Head of caudate nucleus (tissue), 42 donors: ENCODE measurements at regions not wholly inside any gene's neighbourhood (a gene's known extent, or its start where the extent isn't known, plus 50 kb on each side); places are given as distances from the start of the nearest gene placed in this dataset.
"Not testable (repeated sequence)": the region's sequence is repeated elsewhere in the genome, so short reads cannot be mapped to it uniquely, and the experiment has no call there.

Experiments
- DNase-seq, 42 donors: peaks; one replicate each; pipeline versions ENCODE4 v3.0.0 to v3.0.0-alpha.2; 2020 to 2021; ENCODE audit warnings: mixed read lengths in 7 of 42
- intact Hi-C: fragments of 100-400 bp; cut with DNase I; formaldehyde crosslinking; loops from one replicate; pipeline ENCODE4 v1.15.0; 2022

DNA sequence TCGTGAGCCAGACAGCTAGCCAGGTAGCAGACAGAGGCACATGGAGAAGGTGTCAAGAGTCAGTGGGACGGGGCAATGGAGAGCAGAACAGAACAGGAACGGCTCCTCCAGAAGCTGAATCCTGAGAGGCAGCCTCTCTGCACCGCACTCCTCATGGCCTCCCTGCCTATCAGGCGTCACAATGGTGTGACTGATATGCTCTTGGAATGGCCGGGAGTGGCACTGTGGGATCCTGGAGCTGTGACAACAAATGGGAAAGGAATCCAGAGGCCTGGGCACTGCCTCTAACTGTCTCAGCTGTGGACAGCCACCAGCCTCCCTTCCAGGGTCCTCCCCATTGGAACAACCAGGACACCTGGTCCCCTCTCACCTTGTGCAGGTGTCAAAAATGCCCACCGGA lies 89.1 kb upstream of the ID2 start:
- DNase-seq, result no peak
- intact Hi-C loops, result no loop called here

- intact Hi-C loops, result no loop called here
These were observed 88.6 kb upstream of the ID2 start for GRCh38 chr2:8593243-8593642.

DNA sequence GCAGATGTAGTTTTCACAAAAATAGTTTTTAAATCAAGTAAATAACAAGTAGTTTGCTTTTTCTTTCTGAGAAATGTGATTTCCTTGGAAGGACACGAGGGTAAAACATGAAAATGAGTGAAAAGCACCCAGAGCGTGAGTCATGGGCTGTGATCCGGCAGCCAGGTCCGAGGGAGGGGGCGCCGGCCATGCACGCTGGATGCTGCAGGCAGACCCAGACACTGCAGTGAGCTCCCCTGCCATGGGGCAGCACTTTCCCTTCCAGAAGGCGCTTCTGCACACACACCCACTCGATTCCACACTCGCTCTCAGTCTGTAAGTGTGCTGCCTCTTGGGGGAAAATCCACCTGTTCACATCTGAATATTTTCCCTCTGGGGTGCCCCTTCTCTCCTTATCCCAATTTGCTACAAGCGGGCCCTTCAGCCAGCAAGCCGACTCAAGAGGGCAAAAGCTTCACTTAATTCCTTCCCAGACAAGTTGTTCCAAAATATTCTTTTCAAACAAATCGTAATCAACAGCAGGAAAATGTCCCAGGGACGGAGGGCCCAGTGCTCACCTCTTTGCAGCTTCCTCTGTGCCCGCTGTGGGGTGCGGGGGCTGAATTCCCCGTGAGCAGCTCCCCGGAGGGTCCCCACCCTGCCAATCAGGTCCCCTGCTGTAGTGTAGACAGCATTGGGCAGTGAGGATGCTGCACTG lies 87.0 kb upstream of the ID2 start:
- intact Hi-C loops, result no loop called here
- peak in 1 of 42 donors; percentile 37 for DNase-seq

More at GRCh38 chr2:8593243-8593642, 88.6 kb upstream of the ID2 start:
- DNase-seq, result peak in 1 of 42 donors; percentile 15

- peak in 1 of 42 donors; percentile 36 for DNase-seq
- intact Hi-C loops, result no loop called here
These were observed 86.4 kb upstream of the ID2 start for GRCh38 chr2:8595428-8595805.

- intact Hi-C loops, result no loop called here
- DNase-seq, result peak in 1 of 42 donors; percentile 4
These were observed 85.8 kb upstream of the ID2 start for GRCh38 chr2:8595811-8596600.

- DNase-seq, result no peak
- intact Hi-C loops, result no loop called here
These were observed 84.8 kb upstream of the ID2 start for GRCh38 chr2:8597094-8597493.

DNA sequence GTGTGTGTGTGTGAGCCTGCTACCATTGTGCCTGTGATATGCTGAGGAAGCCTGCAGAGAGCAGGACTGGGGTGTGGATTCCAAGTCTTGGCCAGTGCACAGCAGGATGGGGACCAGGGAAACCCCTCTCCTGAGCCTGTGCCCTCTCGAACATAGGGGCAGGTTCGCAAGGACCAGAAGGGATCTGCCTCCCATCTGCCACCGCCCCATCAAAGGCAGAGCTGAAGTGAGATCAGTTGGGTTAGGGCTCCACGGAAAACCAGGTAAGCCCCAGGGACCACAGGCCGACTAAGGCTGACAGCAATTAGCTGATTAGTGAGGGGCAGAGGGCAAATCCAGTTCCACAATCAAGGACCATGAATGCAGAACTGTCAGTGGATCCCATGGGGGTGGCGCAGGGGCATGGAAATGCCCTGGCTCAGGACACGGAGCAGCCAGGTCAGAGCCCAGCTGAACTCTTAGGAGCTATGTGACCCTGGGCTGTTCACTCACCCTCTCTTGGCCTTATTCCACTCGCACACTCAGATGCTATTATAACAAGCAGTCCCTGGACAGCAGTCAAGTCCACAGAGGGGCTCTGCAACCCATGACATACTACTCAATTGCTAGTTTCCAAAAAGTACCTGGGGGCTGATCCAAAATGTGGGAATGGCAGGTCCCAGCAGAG lies 84.2 kb upstream of the ID2 start:
- DNase-seq, result peak in 1 of 42 donors; percentile 23
- intact Hi-C loops, result no loop called here

GRCh38 chr2:8598295-8599165 lies 83.3 kb upstream of the ID2 start:
- intact Hi-C loops, result no loop called here
- peak in 3 of 42 donors; percentile 28 to 41 (median 37) for DNase-seq

- DNase-seq, result peak in 2 of 42 donors; percentile 4 to 31
- intact Hi-C loops, result no loop called here
These were observed 82.2 kb upstream of the ID2 start for GRCh38 chr2:8599421-8600242.

DNA sequence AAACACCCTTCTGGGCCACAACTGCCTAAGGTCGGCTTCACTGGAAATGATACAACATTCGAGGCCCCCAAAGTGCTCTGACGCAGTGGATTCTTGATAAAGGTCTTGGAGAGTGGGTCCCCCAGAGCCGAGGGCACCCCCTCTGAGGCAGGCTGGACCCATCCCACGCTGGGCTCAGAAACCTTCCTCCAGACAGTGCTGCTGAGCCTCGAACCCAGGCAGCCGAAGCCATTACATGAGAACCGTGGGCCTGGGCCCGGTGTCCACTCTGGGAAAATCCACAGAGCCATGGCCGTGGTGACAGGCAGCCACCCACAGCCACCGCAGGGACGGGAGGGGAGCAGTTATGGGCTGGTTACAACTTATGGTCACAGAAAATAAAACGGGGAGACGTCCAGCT lies 81.4 kb upstream of the ID2 start:
- peak in 1 of 42 donors; percentile 18 for DNase-seq
- intact Hi-C loops, result no loop called here

DNA sequence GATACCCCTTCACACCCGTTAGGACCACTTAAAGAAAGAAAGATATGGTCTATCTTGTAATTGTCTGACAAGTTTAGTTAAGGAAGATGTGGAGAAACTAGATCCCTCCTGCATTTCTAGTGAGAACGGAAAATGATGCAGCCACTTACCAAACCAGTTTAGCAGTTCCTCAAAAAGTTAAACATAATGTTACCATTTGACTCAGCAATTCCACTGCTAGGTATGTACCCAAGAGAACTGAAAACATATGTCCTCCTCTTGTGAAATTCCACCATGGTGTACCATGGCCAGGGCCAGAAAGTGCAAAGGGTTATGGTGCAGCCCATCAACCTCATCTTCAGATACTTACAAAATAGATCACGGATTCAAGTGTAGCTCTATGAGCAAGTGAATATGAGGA lies 79.0 kb upstream of the ID2 start:
- intact Hi-C loops, result no loop called here
- no peak for DNase-seq

- intact Hi-C loops, DNase-seq: not testable (repeated sequence)
These were observed 78.5 kb upstream of the ID2 start for GRCh38 chr2:8603356-8603755.

DNA sequence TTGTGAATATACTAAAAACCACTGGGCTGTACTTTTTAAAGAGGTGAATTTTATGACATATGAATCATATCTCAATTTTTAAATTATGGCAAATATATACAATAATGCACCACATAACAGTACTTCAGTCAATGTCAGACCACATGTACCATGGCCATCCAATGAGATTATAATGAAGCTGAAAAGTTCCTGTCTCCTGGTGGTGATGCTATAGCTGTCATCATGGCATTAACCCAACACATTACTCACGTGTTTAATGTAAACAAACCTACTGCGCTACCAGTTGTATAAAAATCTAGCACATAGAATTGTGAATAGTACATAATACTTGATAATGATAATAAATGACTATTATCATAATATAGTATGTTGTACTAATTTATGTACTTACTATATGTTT lies 77.6 kb upstream of the ID2 start:
- intact Hi-C loops, result no loop called here
- no peak for DNase-seq

- peak in 2 of 42 donors; percentile 1 to 7 for DNase-seq
- intact Hi-C loops, result no loop called here
These were observed 76.3 kb upstream of the ID2 start for GRCh38 chr2:8605351-8606065.

- intact Hi-C loops, result no loop called here
- peak in 1 of 42 donors; percentile 9 for DNase-seq
These were observed 75.6 kb upstream of the ID2 start for GRCh38 chr2:8606226-8606625.

GRCh38 chr2:8606649-8607550 lies 75.0 kb upstream of the ID2 start:
- intact Hi-C loops, result no loop called here
- peak in 3 of 42 donors; percentile 3 to 16 (median 3) for DNase-seq

DNA sequence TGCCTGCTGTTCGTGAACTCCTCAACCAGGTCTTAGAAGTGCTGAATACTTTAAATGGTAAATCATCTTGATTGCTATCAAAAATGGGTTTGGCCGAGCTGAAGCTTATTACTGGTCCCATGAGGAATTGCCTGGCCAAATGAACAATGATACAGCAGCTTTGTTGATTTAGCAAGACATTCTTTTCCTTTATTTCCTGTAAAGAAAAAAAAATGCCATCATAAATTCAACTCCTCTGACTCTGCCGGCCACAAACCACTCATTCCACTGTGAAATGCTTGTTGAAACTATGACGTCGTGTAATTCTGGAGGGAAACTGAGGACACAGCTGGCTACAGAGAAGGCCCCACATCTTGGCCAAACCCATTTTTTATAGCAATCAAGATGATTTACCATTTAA lies 74.2 kb upstream of the ID2 start:
- intact Hi-C loops, result no loop called here
- no peak for DNase-seq
